GM23338 (cell line): ENCODE measurements at regions not wholly inside any gene's neighbourhood (a gene's known extent, or its start where the extent isn't known, plus 50 kb on each side); places are given as distances from the start of the nearest gene placed in this dataset.

Experiments
- ATAC-seq: fragments of 200-7000 bp; cut with Tn5 transposase; 3 replicates; pipeline ENCODE4 v1.9.1; 2020
- DNase-seq: peaks from one replicate; pipeline ENCODE4 v3.0.0-alpha.2; 2015; ENCODE audit warnings: low spot score
- H2AFZ ChIP-seq: fragments of 200-600 bp; sonication (generic); 2 replicates; pipeline ENCODE4 v1.8.0; 2016; ENCODE audit warnings: antibody characterized with exemption, mild to moderate bottlenecking, moderate library complexity
- H3F3A ChIP-seq: fragments of 200-600 bp; sonication (generic); replicated peaks from 2 replicates; pipeline ENCODE4 v1.8.0; 2017; ENCODE audit warnings: antibody characterized with exemption, mixed run types, low read depth
- H3K27ac ChIP-seq: fragments of 200-600 bp; sonication (generic); 2 replicates; pipeline ENCODE4 v1.6.1; 2016; ENCODE audit warnings: low read depth
- H3K27me3 ChIP-seq: fragments of 200-600 bp; sonication (generic); 2 replicates; pipeline ENCODE4 v1.8.0; 2016; ENCODE audit warnings: mild to moderate bottlenecking, mixed run types, moderate library complexity; ENCODE audit not compliant: insufficient read depth
- H3K36me3 ChIP-seq: fragments of 200-600 bp; sonication (generic); 2 replicates; pipeline ENCODE4 v1.8.0; 2016; ENCODE audit warnings: mild to moderate bottlenecking; ENCODE audit not compliant: insufficient read depth
- H3K4me1 ChIP-seq: fragments of 200-600 bp; sonication (generic); 2 replicates; pipeline ENCODE4 v1.8.0; 2016; ENCODE audit warnings: mild to moderate bottlenecking, moderate library complexity; ENCODE audit not compliant: insufficient read depth
- H3K4me2 ChIP-seq: fragments of 200-600 bp; sonication (generic); 2 replicates; pipeline ENCODE4 v1.7.1; 2017; ENCODE audit warnings: mixed run types
- H3K4me3 ChIP-seq: fragments of 200-600 bp; sonication (generic); 2 replicates; pipeline ENCODE4 v1.6.1; 2016; ENCODE audit warnings: mixed run types
- H3K79me2 ChIP-seq: fragments of 200-600 bp; sonication (generic); replicated peaks from 2 replicates; pipeline ENCODE4 v1.8.0; 2017; ENCODE audit warnings: mild to moderate bottlenecking; ENCODE audit not compliant: insufficient read depth
- H3K9me2 ChIP-seq: fragments of 200-600 bp; sonication (generic); 2 replicates; pipeline ENCODE4 v1.8.0; 2017; ENCODE audit not compliant: insufficient read depth
- H4K20me1 ChIP-seq: fragments of 200-600 bp; sonication (generic); replicated peaks from 2 replicates; pipeline ENCODE4 v1.8.0; 2017; ENCODE audit warnings: mild to moderate bottlenecking; ENCODE audit not compliant: insufficient read depth
- H3K27ac Mint-ChIP-seq: 2 replicates; pipeline ENCODE4 v1.8.0; 2020; ENCODE audit warnings: inconsistent platforms, mild to moderate bottlenecking, moderate library complexity, mixed read lengths
- H3K27me3 Mint-ChIP-seq: 3 replicates; pipeline ENCODE4 v1.8.0; 2022; ENCODE audit warnings: low read depth, mild to moderate bottlenecking, moderate library complexity, mixed read lengths, inconsistent platforms; ENCODE audit not compliant: insufficient read depth, poor library complexity
- H3K36me3 Mint-ChIP-seq: 3 replicates; pipeline ENCODE4 v1.8.0; 2021; ENCODE audit warnings: low read depth, mild to moderate bottlenecking, inconsistent platforms, moderate library complexity, mixed read lengths
- H3K4me1 Mint-ChIP-seq: 3 replicates; pipeline ENCODE4 v1.8.0; 2020; ENCODE audit warnings: mild to moderate bottlenecking, inconsistent platforms, mixed read lengths
- H3K4me3 Mint-ChIP-seq: 3 replicates; pipeline ENCODE4 v1.8.0; 2021; ENCODE audit warnings: moderate library complexity, mild to moderate bottlenecking, inconsistent platforms, mixed read lengths
- H3K9me3 Mint-ChIP-seq: 3 replicates; pipeline ENCODE4 v1.8.0; 2020; ENCODE audit warnings: moderate library complexity, mild to moderate bottlenecking, inconsistent platforms, mixed read lengths
- CREB1 ChIP-seq: fragments of 250-450 bp; sonication (Bioruptor Pico); IDR thresholded peaks from 2 replicates; pipeline ENCODE4 v1.5.0; 2020; ENCODE audit warnings: low read depth, mild to moderate bottlenecking, moderate library complexity
- CTCF ChIP-seq, 2 experiments: fragments of 200-600 bp in 1 of 2; sonication (generic) in 1 of 2; conservative IDR thresholded peaks; 2 replicates each; pipeline versions ENCODE4 v1.5.1 to v1.6.1; 2016 to 2017; ENCODE audit warnings: antibody characterized with exemption in 2 of 2, low read depth in 2 of 2, mild to moderate bottlenecking in 2 of 2, moderate library complexity in 1 of 2
- ETS1 ChIP-seq: IDR thresholded peaks from 2 replicates; pipeline ENCODE4 v1.6.1; 2016; ENCODE audit warnings: antibody characterized with exemption
- EZH2 ChIP-seq: fragments of 200-600 bp; sonication (generic); IDR thresholded peaks from one replicate; pipeline ENCODE4 v1.8.0; 2017; ENCODE audit warnings: antibody characterized with exemption, mild to moderate bottlenecking, low read depth; ENCODE audit not compliant: unreplicated experiment
- EZH2phosphoT487 ChIP-seq: fragments of 200-600 bp; sonication (generic); IDR thresholded peaks from one replicate; pipeline ENCODE4 v1.8.1; 2018; ENCODE audit warnings: antibody characterized with exemption; ENCODE audit not compliant: unreplicated experiment
- JUNB ChIP-seq: IDR thresholded peaks from one replicate; pipeline ENCODE4 v1.6.1; 2016; ENCODE audit warnings: antibody characterized with exemption; ENCODE audit not compliant: unreplicated experiment
- POLR2AphosphoS5 ChIP-seq: IDR thresholded peaks from 2 replicates; pipeline ENCODE4 v1.6.1; 2016; ENCODE audit warnings: antibody characterized with exemption, low read depth
- REST ChIP-seq: IDR thresholded peaks from one replicate; pipeline ENCODE4 v1.6.1; 2018; ENCODE audit warnings: antibody characterized with exemption; ENCODE audit not compliant: unreplicated experiment
- STAT1 ChIP-seq: IDR thresholded peaks from one replicate; pipeline ENCODE4 v1.6.1; 2016; ENCODE audit warnings: antibody characterized with exemption; ENCODE audit not compliant: unreplicated experiment
- ZNF114 ChIP-seq: fragments of 250-450 bp; sonication (Bioruptor Pico); IDR thresholded peaks from 2 replicates; pipeline ENCODE4 v1.5.0; 2020; ENCODE audit warnings: mild to moderate bottlenecking, moderate library complexity
- ZNF331 ChIP-seq: fragments of 250-450 bp; sonication (Bioruptor Pico); IDR thresholded peaks from 2 replicates; pipeline ENCODE4 v1.5.0; 2020; ENCODE audit warnings: low read depth, mild to moderate bottlenecking, moderate library complexity

- no peaks in the 10 kb centered on the region for H3K9me2 ChIP-seq
- Mint-ChIP-seq H3K27me3 (peaks cover 7% of the 10 kb centered on the region), H3K36me3 (no peaks in the 10 kb centered on the region), H3K4me3 (no peak overlapping the region), H3K27ac (no peak overlapping the region), H3K4me1 (peaks cover 14% of the 10 kb centered on the region), H3K9me3 (no peaks in the 10 kb centered on the region)
- H3F3A ChIP-seq = no peaks in the 10 kb centered on the region
- no peaks in the 10 kb centered on the region for H4K20me1 ChIP-seq
- H3K4me2 ChIP-seq = no peak overlapping the region
- no peak for DNase-seq
- no peak for ATAC-seq
- H3K4me1 ChIP-seq = peaks cover 4% of the 10 kb centered on the region
- H3K4me3 ChIP-seq = no peak overlapping the region
- H3K27me3 ChIP-seq = no peaks in the 10 kb centered on the region
- TF ChIP-seq EZH2phosphoT487 = no peak
- no peak for TF ChIP-seq REST
- H3K36me3 ChIP-seq = no peaks in the 10 kb centered on the region
- H3K79me2 ChIP-seq = no peaks in the 10 kb centered on the region
- no peak overlapping the region for H3K27ac ChIP-seq
- H2AFZ ChIP-seq = no peak overlapping the region
These were observed 212.9 kb downstream of the SNX10 start for GRCh38 chr7:26504411-26505120.

- Mint-ChIP-seq H3K9me3 (no peaks in the 10 kb centered on the region), H3K27me3 (peaks cover 7% of the 10 kb centered on the region), H3K4me3 (no peak overlapping the region), H3K27ac (no peak overlapping the region), H3K36me3 (no peaks in the 10 kb centered on the region), H3K4me1 (peaks cover 14% of the 10 kb centered on the region)
- no peak overlapping the region for H3K27ac ChIP-seq
- ATAC-seq (no peak), DNase-seq (no peak)
- H3K36me3 ChIP-seq = no peaks in the 10 kb centered on the region
- peaks cover 4% of the 10 kb centered on the region for H3K4me1 ChIP-seq
- H3K9me2 ChIP-seq = no peaks in the 10 kb centered on the region
- no peaks in the 10 kb centered on the region for H3F3A ChIP-seq
- H3K4me2 ChIP-seq = no peak overlapping the region
- H4K20me1 ChIP-seq = no peaks in the 10 kb centered on the region
- H3K27me3 ChIP-seq = no peaks in the 10 kb centered on the region
- H3K79me2 ChIP-seq = no peaks in the 10 kb centered on the region
- no peak overlapping the region; the same call in 1 of the 2 replicates for H2AFZ ChIP-seq
- no peak overlapping the region for H3K4me3 ChIP-seq
- no peak for TF ChIP-seq JUNB
- no peak for TF ChIP-seq CREB1 (CRISPR knock-in tag)
- TF ChIP-seq STAT1 = no peak
- TF ChIP-seq ETS1 = no peak
- TF ChIP-seq POLR2AphosphoS5 = no peak
- TF ChIP-seq EZH2phosphoT487 = no peak
- no peak for TF ChIP-seq EZH2
- TF ChIP-seq ZNF114 = no peak
- TF ChIP-seq ZNF331 (CRISPR knock-in tag) = no peak
- no peak for TF ChIP-seq CTCF (conservative IDR thresholded peaks at IDR 0.05; ENCODE audit: low read depth in 2 of 2)
- TF ChIP-seq REST = no peak
These were observed 214.5 kb downstream of the SNX10 start for GRCh38 chr7:26506196-26506595.
